A673 (cell line): ENCODE measurements at regions not wholly inside any gene's neighbourhood (a gene's known extent, or its start where the extent isn't known, plus 50 kb on each side); places are given as distances from the start of the nearest gene placed in this dataset.

Source experiments
- BruUV-seq: library from RNA; stranded (reverse); fragments of 400-500 nt; replicated peaks from 2 replicates; lab custom pipeline; 2021; lab: Mats Ljungman, UMichigan
- CTCF ChIA-PET: fragments of 300-600 bp; sonication (Branson Sonifier 250); formaldehyde crosslinking; loops from one replicate; lab custom pipeline; 2022; ENCODE audit warnings: antibody characterized with exemption; lab: Charles Lee
- POLR2A ChIA-PET: fragments of 300-600 bp; sonication (Branson Sonifier 250); formaldehyde crosslinking; loops from one replicate; lab custom pipeline; 2022; ENCODE audit warnings: antibody characterized with exemption; ENCODE audit not compliant: low non-redundant PET; lab: Charles Lee
- DNase-seq: peaks from one replicate; pipeline ENCODE4 v3.0.0-alpha.2; 2015; ENCODE audit warnings: low spot score
- H3K27ac ChIP-seq: fragments of 200-600 bp; sonication (generic); 2 replicates; pipeline ENCODE4 v1.5.1; 2016; ENCODE audit warnings: mixed run types, low read depth, mild to moderate bottlenecking, mixed read lengths, antibody characterized with exemption, low read length; ENCODE audit not compliant: poor library complexity, severe bottlenecking
- H3K27me3 ChIP-seq: fragments of 200-600 bp; sonication (generic); replicated peaks from 2 replicates; pipeline ENCODE4 v1.6.1; 2017; ENCODE audit warnings: mixed run types, low read depth, mild to moderate bottlenecking, mixed read lengths, antibody characterized with exemption, low read length; ENCODE audit not compliant: insufficient read depth, poor library complexity
- H3K36me3 ChIP-seq: fragments of 200-600 bp; sonication (generic); 2 replicates; pipeline ENCODE4 v1.6.1; 2016; ENCODE audit warnings: mixed run types, mild to moderate bottlenecking, mixed read lengths, antibody characterized with exemption, low read length; ENCODE audit not compliant: insufficient read depth, poor library complexity, severe bottlenecking
- H3K4me1 ChIP-seq: fragments of 200-600 bp; sonication (generic); 2 replicates; pipeline ENCODE4 v1.6.1; 2017; ENCODE audit warnings: mixed run types, mild to moderate bottlenecking, mixed read lengths, antibody characterized with exemption, low read length; ENCODE audit not compliant: insufficient read depth, poor library complexity, severe bottlenecking
- H3K4me3 ChIP-seq: fragments of 200-600 bp; sonication (generic); 2 replicates; pipeline ENCODE4 v1.5.1; 2016; ENCODE audit warnings: low read depth, mixed run types, mild to moderate bottlenecking, mixed read lengths, low read length; ENCODE audit not compliant: poor library complexity, severe bottlenecking
- H3K9me3 ChIP-seq: fragments of 200-600 bp; sonication (generic); 2 replicates; pipeline ENCODE4 v1.6.1; 2016; ENCODE audit warnings: mixed run types, low read depth, mild to moderate bottlenecking, mixed read lengths, antibody characterized with exemption, low read length; ENCODE audit not compliant: poor library complexity, severe bottlenecking
- CTCF ChIP-seq: fragments of 300-800, 200-600 bp; sonication (generic); conservative IDR thresholded peaks from 2 replicates; pipeline ENCODE4 v1.5.1; 2017; ENCODE audit warnings: low read depth, mild to moderate bottlenecking, antibody characterized with exemption, low read length, moderate library complexity, mixed read lengths
- EZH2 ChIP-seq: fragments of 200-600 bp; sonication (generic); IDR thresholded peaks from 2 replicates; pipeline ENCODE4 v1.6.1; 2017; ENCODE audit warnings: borderline replicate concordance, low read depth, mild to moderate bottlenecking, mixed read lengths, antibody characterized with exemption, low read length; ENCODE audit not compliant: poor library complexity, severe bottlenecking
- intact Hi-C: fragments of 100-400 bp; cut with micrococcal nuclease; formaldehyde crosslinking; loops from one replicate; pipeline ENCODE4 v1.10.0; 2022; ENCODE audit not compliant: unreplicated experiment

DNA sequence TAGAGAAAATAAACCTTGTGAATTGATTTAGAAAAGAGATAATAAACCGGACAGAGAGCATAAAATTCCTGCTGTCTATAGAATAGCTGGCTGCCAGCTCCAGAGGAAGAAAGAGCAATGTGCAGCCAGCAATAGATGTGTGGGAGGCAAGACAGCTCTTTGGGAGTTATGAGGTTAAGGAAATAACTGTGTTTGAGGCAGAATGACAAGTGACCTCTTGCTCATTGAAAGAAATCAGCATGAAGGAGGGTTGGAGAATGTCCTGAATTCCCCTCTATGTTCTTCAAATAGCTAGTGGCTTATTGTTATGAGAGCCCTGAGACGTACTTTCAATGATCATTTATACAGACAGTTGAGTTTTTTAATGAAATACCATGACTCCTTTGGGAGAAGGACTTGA is 1009.9 kb upstream of the NXPH2 start:
- TF ChIP-seq EZH2: no peak
- no peak for TF ChIP-seq CTCF
- ChIA-PET CTCF (no interaction called here), POLR2A (interaction anchor here (1.1 kb wide), 1 partner anchor 355 kb away, joined by 4 read pairs; no protein-coding TSS in a partner anchor)
- DNase-seq: peak; percentile 42
- BruUV-seq: no TSS peak
- intact Hi-C loops: loop anchor here (1.0 to 10.0 kb wide), 3 partner anchors 354 to 865 kb away; no protein-coding TSS in a partner anchor
- H3K4me3 ChIP-seq: no peak overlapping the region
- H3K27ac ChIP-seq: no peak overlapping the region
- H3K36me3 ChIP-seq: no peaks in the 10 kb centered on the region
- no peaks in the 10 kb centered on the region for H3K9me3 ChIP-seq
- peaks cover 19% of the 10 kb centered on the region for H3K4me1 ChIP-seq
- no peaks in the 10 kb centered on the region for H3K27me3 ChIP-seq

GRCh38 chr2:139778732-139779131 is 998.5 kb upstream of the NXPH2 start:
- no peak for DNase-seq
- Histone ChIP-seq H3K27me3 (no peaks in the 10 kb centered on the region), H3K27ac (no peak overlapping the region), H3K4me1 (no peaks in the 10 kb centered on the region), H3K9me3 (no peaks in the 10 kb centered on the region), H3K4me3 (no peak overlapping the region), H3K36me3 (no peaks in the 10 kb centered on the region)
- TF ChIP-seq EZH2: no peak
- no peak for TF ChIP-seq CTCF
- ChIA-PET CTCF (no interaction called here), POLR2A (no interaction called here)
- BruUV-seq: no TSS peak
- intact Hi-C loops: no loop called here

DNA sequence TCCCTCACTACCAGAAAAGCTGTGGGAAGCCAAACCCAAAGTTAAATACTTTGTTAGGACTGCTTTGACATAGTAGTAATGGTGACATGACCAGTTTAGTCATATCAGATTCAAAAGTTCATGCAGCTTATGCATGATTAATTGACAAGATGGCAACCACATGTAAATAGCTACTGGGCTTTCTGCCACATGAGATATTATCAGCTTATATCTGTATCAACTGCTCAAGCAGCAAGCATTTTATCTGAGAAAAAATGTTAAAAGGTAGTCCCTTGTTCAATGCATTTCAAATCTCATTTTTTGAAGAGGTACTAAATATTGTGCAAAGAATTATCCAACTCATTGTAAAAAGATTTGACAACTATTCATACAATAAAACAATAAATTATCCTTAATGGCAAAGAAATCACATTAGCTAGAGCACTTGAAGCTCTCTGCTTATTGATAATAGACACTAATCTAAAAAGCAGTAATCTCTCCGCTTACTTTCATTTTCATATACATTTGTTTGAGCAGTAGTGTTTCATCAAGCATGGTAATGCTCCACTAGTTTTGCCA is 993.6 kb upstream of the NXPH2 start:
- no peak overlapping the region for H3K27ac ChIP-seq
- BruUV-seq: no TSS peak
- ChIA-PET POLR2A (no interaction called here), CTCF (no interaction called here)
- DNase-seq: peak; percentile 41
- no peak for TF ChIP-seq CTCF
- TF ChIP-seq EZH2: no peak
- H3K36me3 ChIP-seq: no peaks in the 10 kb centered on the region
- no peaks in the 10 kb centered on the region for H3K9me3 ChIP-seq
- intact Hi-C loops: no loop called here
- H3K4me3 ChIP-seq: no peak overlapping the region
- H3K27me3 ChIP-seq: no peaks in the 10 kb centered on the region
- no peaks in the 10 kb centered on the region for H3K4me1 ChIP-seq
